ENCODE measurements at regions not wholly inside any gene's neighbourhood (a gene's known extent, or its start where the extent isn't known, plus 50 kb on each side); places are given as distances from the start of the nearest gene placed in this dataset.

GRCh38 chr5:13540168-13540750 is 404.2 kb downstream of the DNAH5 start:
- no peak overlapping the region for H3K9ac ChIP-seq (ENCODE audit: low read length)
- no peaks in the 10 kb centered on the region for H3K27me3 ChIP-seq (ENCODE audit: insufficient read depth, low read length)
- H2BK12ac ChIP-seq (ENCODE audit: low read length): no peak overlapping the region
- no peak overlapping the region for H3K23ac ChIP-seq (ENCODE audit: low read length)
- no peaks in the 10 kb centered on the region for H3K9me3 ChIP-seq (ENCODE audit: insufficient read depth, low read depth, low read length)
- WGBS (ENCODE audit: extremely low coverage, insufficient coverage, insufficient read length): no CpG with 5 or more reads among the region's 2 CpGs
- no peaks in the 10 kb centered on the region for H3K79me1 ChIP-seq (ENCODE audit: low read length)
- no peak overlapping the region for H3K18ac ChIP-seq (ENCODE audit: low read length)
- H2AFZ ChIP-seq (ENCODE audit: insufficient read depth, low read length, poor library complexity): no peak overlapping the region
- H2BK5ac ChIP-seq (ENCODE audit: low read depth, low read length, poor library complexity): no peak overlapping the region
- no peak overlapping the region for H4K12ac ChIP-seq (ENCODE audit: low read depth, low read length)
- no peak overlapping the region for H3K4me2 ChIP-seq (ENCODE audit: low read length)
- no peak overlapping the region for H2AK5ac ChIP-seq (ENCODE audit: low read length)
- H3K14ac ChIP-seq (ENCODE audit: low read length): no peak overlapping the region
- H4K91ac ChIP-seq (ENCODE audit: low read depth, low read length): no peak overlapping the region
- H3K4ac ChIP-seq (ENCODE audit: low read depth, low read length): no peak overlapping the region
- H3K4me1 ChIP-seq (ENCODE audit: control insufficient read depth in 1 of 2, insufficient read depth in 2 of 2, low read length in 2 of 2): no peaks in the 10 kb centered on the region
- DNase-seq: no peak
- no peaks in the 10 kb centered on the region for H3K36me3 ChIP-seq (ENCODE audit: control insufficient read depth in 1 of 2, insufficient read depth in 2 of 2, low read length in 2 of 2)
- H3K79me2 ChIP-seq (ENCODE audit: control insufficient read depth, insufficient read depth, low read length, poor library complexity): no peaks in the 10 kb centered on the region
- no peak overlapping the region for H3K27ac ChIP-seq (ENCODE audit: low read depth, low read length)
- H3K4me3 ChIP-seq (ENCODE audit: low read depth, low read length): no peak overlapping the region
- no peak overlapping the region for H4K8ac ChIP-seq (ENCODE audit: low read depth, low read length)
- no peak overlapping the region for H2BK120ac ChIP-seq (ENCODE audit: insufficient read depth, low read length, poor library complexity)

DNA sequence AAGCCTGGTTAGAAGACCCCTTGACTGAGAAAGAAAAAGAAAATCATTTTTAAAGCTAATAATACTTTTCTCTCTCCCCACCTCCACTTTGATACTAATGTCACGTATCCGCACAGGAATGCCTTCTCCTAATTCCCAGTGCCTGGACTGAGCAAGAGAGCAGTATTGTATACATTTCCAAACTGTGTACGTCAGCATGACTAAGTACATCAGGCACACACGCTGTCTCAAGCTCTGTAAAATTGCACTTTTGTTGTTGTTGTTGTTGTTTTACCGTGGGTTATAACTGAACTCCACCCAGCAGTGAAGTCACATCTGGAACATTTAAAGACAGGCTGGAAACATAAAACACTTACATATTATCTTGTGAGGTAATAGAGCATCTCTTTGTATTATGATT is 407.6 kb downstream of the DNAH5 start:
- Histone ChIP-seq H3K27ac (ENCODE audit: low read depth, low read length) (no peak overlapping the region), H3K18ac (ENCODE audit: low read length) (no peak overlapping the region), H3K36me3 (ENCODE audit: control insufficient read depth in 1 of 2, insufficient read depth in 2 of 2, low read length in 2 of 2) (no peaks in the 10 kb centered on the region), H4K8ac (ENCODE audit: low read depth, low read length) (no peak overlapping the region), H2BK5ac (ENCODE audit: low read depth, low read length, poor library complexity) (no peak overlapping the region), H3K14ac (ENCODE audit: low read length) (no peak overlapping the region), H2BK12ac (ENCODE audit: low read length) (no peak overlapping the region), H3K4me1 (ENCODE audit: control insufficient read depth in 1 of 2, insufficient read depth in 2 of 2, low read length in 2 of 2) (no peaks in the 10 kb centered on the region), H3K4ac (ENCODE audit: low read depth, low read length) (no peak overlapping the region), H3K4me3 (ENCODE audit: low read depth, low read length) (no peak overlapping the region), H3K27me3 (ENCODE audit: insufficient read depth, low read length) (no peaks in the 10 kb centered on the region), H3K9me3 (ENCODE audit: insufficient read depth, low read depth, low read length) (peaks cover 2% of the 10 kb centered on the region), H2AFZ (ENCODE audit: insufficient read depth, low read length, poor library complexity) (no peak overlapping the region), H2BK120ac (ENCODE audit: insufficient read depth, low read length, poor library complexity) (no peak overlapping the region), H3K79me1 (ENCODE audit: low read length) (no peaks in the 10 kb centered on the region), H4K12ac (ENCODE audit: low read depth, low read length) (no peak overlapping the region), H3K23ac (ENCODE audit: low read length) (no peak overlapping the region), H3K9ac (ENCODE audit: low read length) (no peak overlapping the region), H3K79me2 (ENCODE audit: control insufficient read depth, insufficient read depth, low read length, poor library complexity) (no peaks in the 10 kb centered on the region), H4K91ac (ENCODE audit: low read depth, low read length) (no peak overlapping the region), H3K4me2 (ENCODE audit: low read length) (no peak overlapping the region), H2AK5ac (ENCODE audit: low read length) (no peak overlapping the region)
- WGBS (ENCODE audit: extremely low coverage, insufficient coverage, insufficient read length): no CpG with 5 or more reads among the region's 5 CpGs
- DNase-seq: no peak

DNA sequence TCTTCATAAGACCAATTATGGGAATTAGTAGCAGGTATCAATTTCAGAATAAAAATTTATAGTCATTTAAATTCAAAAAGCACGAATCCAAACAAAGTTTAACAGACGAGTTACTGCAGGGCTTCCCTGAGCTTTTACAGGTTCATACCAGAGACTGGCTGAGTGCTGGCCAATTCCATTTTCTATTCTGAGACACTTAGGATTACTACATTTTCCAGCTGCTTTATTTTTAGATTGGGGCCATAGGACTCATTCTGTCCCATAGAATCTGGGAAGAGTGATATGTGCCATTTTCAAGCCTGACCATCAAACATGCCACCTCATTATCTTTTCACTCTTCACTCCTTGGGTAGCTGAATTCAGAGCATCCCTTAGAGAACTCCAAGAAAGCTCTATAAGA is 410.7 kb downstream of the DNAH5 start:
- H2BK12ac ChIP-seq (ENCODE audit: low read length): no peak overlapping the region
- WGBS (ENCODE audit: extremely low coverage, insufficient coverage, insufficient read length): no CpG with 5 or more reads among the region's 2 CpGs
- no peak overlapping the region for H3K4me2 ChIP-seq (ENCODE audit: low read length)

GRCh38 chr5:13529300-13529699 is 415.2 kb downstream of the DNAH5 start:
- Histone ChIP-seq H3K27me3 (ENCODE audit: insufficient read depth, low read length) (no peaks in the 10 kb centered on the region), H3K79me1 (ENCODE audit: low read length) (no peaks in the 10 kb centered on the region), H4K12ac (ENCODE audit: low read depth, low read length) (no peak overlapping the region), H3K23ac (ENCODE audit: low read length) (no peak overlapping the region), H2BK120ac (ENCODE audit: insufficient read depth, low read length, poor library complexity) (no peak overlapping the region), H3K9me3 (ENCODE audit: insufficient read depth, low read depth, low read length) (no peaks in the 10 kb centered on the region), H2AFZ (ENCODE audit: insufficient read depth, low read length, poor library complexity) (no peak overlapping the region), H4K8ac (ENCODE audit: low read depth, low read length) (no peak overlapping the region), H3K4me1 (ENCODE audit: control insufficient read depth in 1 of 2, insufficient read depth in 2 of 2, low read length in 2 of 2) (no peaks in the 10 kb centered on the region), H3K36me3 (ENCODE audit: control insufficient read depth in 1 of 2, insufficient read depth in 2 of 2, low read length in 2 of 2) (no peaks in the 10 kb centered on the region), H2BK12ac (ENCODE audit: low read length) (no peak overlapping the region), H3K9ac (ENCODE audit: low read length) (no peak overlapping the region), H4K91ac (ENCODE audit: low read depth, low read length) (no peak overlapping the region), H3K14ac (ENCODE audit: low read length) (no peak overlapping the region), H3K27ac (ENCODE audit: low read depth, low read length) (no peak overlapping the region), H3K79me2 (ENCODE audit: control insufficient read depth, insufficient read depth, low read length, poor library complexity) (no peaks in the 10 kb centered on the region), H2AK5ac (ENCODE audit: low read length) (no peak overlapping the region), H3K4ac (ENCODE audit: low read depth, low read length) (no peak overlapping the region), H3K18ac (ENCODE audit: low read length) (no peak overlapping the region), H3K4me2 (ENCODE audit: low read length) (no peak overlapping the region), H2BK5ac (ENCODE audit: low read depth, low read length, poor library complexity) (no peak overlapping the region), H3K4me3 (ENCODE audit: low read depth, low read length) (no peak overlapping the region)
- no peak for DNase-seq
- WGBS (ENCODE audit: extremely low coverage, insufficient coverage, insufficient read length): no CpG with 5 or more reads among the region's 1 CpG

More for the DNA sequence above, 410.7 kb downstream of the DNAH5 start:
- H3K36me3 ChIP-seq (ENCODE audit: control insufficient read depth in 1 of 2, insufficient read depth in 2 of 2, low read length in 2 of 2): no peaks in the 10 kb centered on the region
- no peak overlapping the region for H4K91ac ChIP-seq (ENCODE audit: low read depth, low read length)
- H3K4ac ChIP-seq (ENCODE audit: low read depth, low read length): no peak overlapping the region
- H3K27ac ChIP-seq (ENCODE audit: low read depth, low read length): no peak overlapping the region
- no peaks in the 10 kb centered on the region for H3K79me2 ChIP-seq (ENCODE audit: control insufficient read depth, insufficient read depth, low read length, poor library complexity)
- no peaks in the 10 kb centered on the region for H3K79me1 ChIP-seq (ENCODE audit: low read length)
- H4K12ac ChIP-seq (ENCODE audit: low read depth, low read length): no peak overlapping the region
- no peak overlapping the region for H3K4me3 ChIP-seq (ENCODE audit: low read depth, low read length)
- no peak overlapping the region for H3K18ac ChIP-seq (ENCODE audit: low read length)
- H3K9ac ChIP-seq (ENCODE audit: low read length): no peak overlapping the region
- H4K8ac ChIP-seq (ENCODE audit: low read depth, low read length): no peak overlapping the region
- H2BK120ac ChIP-seq (ENCODE audit: insufficient read depth, low read length, poor library complexity): no peak overlapping the region
- no peak overlapping the region for H3K14ac ChIP-seq (ENCODE audit: low read length)
- H3K4me1 ChIP-seq (ENCODE audit: control insufficient read depth in 1 of 2, insufficient read depth in 2 of 2, low read length in 2 of 2): no peaks in the 10 kb centered on the region
- DNase-seq: no peak
- H3K27me3 ChIP-seq (ENCODE audit: insufficient read depth, low read length): no peaks in the 10 kb centered on the region
- H2AK5ac ChIP-seq (ENCODE audit: low read length): no peak overlapping the region
- H3K9me3 ChIP-seq (ENCODE audit: insufficient read depth, low read depth, low read length): peaks cover 2% of the 10 kb centered on the region
- H2AFZ ChIP-seq (ENCODE audit: insufficient read depth, low read length, poor library complexity): no peak overlapping the region
- H3K23ac ChIP-seq (ENCODE audit: low read length): no peak overlapping the region
- H2BK5ac ChIP-seq (ENCODE audit: low read depth, low read length, poor library complexity): no peak overlapping the region

Data from trophoblast cell (in vitro differentiated cells and primary cell).